MM.1S (cell line): ENCODE measurements at regions not wholly inside any gene's neighbourhood (a gene's known extent, or its start where the extent isn't known, plus 50 kb on each side); places are given as distances from the start of the nearest gene placed in this dataset.

Experiments used
- CTCF ChIP-seq: fragments of 300-600 bp; sonication (generic); IDR thresholded peaks from 2 replicates; pipeline ENCODE4 v1.5.1; 2016; ENCODE audit warnings: antibody characterized with exemption, low read length, mixed read lengths
- EZH2 ChIP-seq: fragments of 300-600 bp; sonication (generic); optimal IDR thresholded peaks from 2 replicates; pipeline ENCODE3; 2017; ENCODE audit warnings: low read depth, mild to moderate bottlenecking, antibody characterized with exemption, low read length, mixed read lengths
- EZH2phosphoT487 ChIP-seq: fragments of 300-600 bp; sonication (generic); IDR thresholded peaks from 2 replicates; pipeline ENCODE4 v1.6.1; 2018; ENCODE audit warnings: antibody characterized with exemption, low read length

GRCh38 chr7:32221056-32221455 is 150.8 kb upstream of the PDE1C start:
- TF ChIP-seq EZH2phosphoT487, result no peak
- no peak for TF ChIP-seq EZH2
- no peak for TF ChIP-seq CTCF
